Stimulated activated CD4-positive, alpha-beta T cell treated with anti-CD3 and anti-CD28 coated beads, Interleukin-15, amount 100 ng/mL, for 48 hours (primary cell): ENCODE measurements at regions not wholly inside any gene's neighbourhood (a gene's known extent, or its start where the extent isn't known, plus 50 kb on each side); places are given as distances from the start of the nearest gene placed in this dataset.
"Not testable (repeated sequence)": the region's sequence is repeated elsewhere in the genome, so short reads cannot be mapped to it uniquely, and the experiment has no call there.

Experiments
- DNase-seq, 2 donors: peaks; one replicate each; pipeline ENCODE4 v3.0.0-alpha.2; 2020; ENCODE audit warnings: low read depth in 2 of 2

DNA sequence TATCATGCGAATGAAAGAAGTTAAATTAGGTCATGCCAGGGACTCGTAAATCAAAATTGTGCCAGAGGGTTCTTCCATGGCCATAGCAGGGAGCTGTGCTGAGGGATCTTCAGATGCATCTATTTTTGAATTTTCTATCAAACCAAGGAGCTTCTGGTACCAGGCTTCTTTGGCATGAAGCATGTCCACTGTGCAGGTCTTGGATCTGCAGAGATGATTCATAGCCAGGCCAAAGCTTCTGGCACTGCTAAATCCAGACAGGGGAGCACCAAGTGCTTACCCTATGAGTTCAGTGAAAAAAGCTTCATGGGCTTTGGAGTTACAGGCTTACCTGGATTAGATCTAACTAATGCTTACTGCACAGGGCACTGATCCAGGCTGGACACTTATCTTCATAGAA, 154.2 kb upstream of the DAB1 start:
- DNase-seq: no peak

DNA sequence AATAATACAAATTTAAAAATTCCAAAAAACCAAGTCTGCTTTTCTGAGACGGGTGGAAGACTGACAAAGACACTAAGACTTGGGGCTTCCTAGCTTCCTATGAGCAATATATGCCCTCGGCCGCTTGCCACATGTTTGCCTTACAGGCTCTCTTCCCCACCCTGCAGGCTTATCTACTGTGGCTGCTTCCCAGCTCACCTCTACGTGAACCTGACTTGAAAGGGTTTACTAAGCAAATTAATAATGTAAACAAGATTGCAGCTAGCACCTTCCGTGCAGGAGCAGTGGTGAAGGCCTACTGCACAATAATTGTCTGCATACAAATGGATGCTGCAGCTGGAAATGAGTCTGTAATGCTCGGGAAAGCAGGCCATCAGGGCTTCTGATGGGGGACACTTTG, 152.9 kb upstream of the DAB1 start:
- no peak for DNase-seq

DNA sequence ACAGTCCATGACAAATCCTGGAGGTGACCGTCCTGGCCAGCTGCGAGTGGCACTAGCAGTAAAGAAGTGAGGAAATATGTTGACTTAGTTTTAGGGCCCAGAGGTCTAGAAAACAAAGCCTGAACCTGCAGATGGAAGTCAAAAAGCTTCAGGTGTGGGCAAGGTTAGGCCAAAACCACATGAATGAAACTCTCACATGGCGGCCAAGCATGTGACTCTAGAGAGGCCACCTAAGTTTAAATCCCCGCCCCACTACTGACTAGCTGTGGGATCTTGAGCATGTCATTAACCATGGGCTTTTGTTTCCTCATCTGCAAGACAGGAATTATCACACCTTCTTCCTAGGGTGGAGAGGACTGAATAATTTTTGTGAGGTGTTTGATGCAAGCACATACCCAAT, 148.2 kb upstream of the DAB1 start:
- no peak for DNase-seq

DNA sequence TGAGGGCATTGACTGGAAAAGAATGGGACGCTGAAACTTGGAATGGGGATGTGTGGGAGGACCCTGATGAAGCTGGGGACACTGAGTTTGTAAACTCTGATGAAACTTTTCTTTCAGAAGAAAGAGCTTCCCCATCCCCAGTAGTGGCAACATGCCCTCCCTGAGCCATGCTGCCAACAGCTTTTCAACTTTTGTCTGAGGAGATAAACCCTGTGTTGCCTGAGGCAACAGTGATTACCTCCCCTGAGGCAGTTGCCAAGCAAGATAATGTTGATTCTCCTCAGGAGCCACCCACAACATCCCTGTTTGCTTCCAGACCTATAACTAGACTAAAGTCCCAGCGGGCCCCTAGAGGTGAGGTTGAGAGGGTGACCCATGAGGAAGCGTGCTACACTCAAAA, 134.2 kb upstream of the DAB1 start:
- not testable (repeated sequence) for DNase-seq

DNA sequence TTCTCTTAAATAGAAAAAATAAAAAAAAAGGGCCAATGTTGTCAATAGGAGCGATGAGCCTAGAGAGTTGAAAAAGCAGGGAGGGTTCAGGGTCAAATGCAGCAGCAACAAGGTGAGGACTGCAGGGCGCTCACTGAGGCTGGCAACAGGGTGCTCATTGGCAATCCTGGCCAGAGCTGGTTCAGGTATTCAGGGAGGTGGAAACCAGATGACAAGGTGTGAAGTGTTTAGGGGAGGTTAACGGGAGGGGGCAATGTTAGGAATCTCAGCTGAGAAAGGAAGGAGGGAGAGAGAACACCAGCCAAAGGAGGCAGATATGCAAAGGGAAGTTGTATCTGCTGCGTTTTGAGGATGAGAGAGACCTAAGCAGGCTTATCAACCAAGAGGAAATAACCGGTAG, 129.8 kb upstream of the DAB1 start:
- DNase-seq: no peak

DNA sequence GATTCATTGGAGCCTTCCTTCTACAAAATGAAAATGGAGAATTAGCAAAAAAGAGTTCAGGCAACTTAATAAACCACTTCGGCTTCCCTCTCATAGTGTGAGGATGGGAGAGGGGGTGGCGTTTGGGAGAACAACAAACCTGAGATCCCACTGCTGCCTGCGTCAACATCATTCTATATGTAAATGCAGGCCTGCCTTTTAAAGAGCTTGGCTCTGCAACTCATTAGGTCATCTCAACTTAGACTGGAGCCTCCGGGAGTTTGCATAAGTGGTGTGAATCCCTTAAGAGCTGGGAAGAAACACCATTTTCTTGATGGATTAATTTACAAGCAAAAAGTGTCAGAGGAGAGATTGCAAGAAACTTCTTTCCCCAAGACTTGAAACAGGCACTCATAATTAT, 127.6 kb upstream of the DAB1 start:
- DNase-seq: no peak

DNA sequence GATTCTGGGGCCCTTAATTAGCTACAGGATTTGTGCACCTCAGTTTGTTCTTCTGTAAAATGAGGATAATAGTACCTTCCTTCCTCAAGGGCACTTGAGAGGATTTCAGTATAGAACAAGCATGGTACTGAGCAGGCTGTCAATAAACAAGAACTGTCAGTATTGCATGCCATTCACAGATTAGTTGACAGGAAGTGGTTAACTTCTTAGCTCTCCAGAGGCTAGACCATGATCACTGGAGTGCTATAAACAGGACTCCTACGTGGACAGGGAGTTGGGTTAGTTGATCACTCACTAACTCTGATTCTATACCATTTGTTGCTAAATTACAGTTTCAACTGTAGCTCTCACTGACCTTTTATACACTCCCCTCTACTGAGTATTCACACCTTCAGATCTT, 126.2 kb upstream of the DAB1 start:
- no peak for DNase-seq

DNA sequence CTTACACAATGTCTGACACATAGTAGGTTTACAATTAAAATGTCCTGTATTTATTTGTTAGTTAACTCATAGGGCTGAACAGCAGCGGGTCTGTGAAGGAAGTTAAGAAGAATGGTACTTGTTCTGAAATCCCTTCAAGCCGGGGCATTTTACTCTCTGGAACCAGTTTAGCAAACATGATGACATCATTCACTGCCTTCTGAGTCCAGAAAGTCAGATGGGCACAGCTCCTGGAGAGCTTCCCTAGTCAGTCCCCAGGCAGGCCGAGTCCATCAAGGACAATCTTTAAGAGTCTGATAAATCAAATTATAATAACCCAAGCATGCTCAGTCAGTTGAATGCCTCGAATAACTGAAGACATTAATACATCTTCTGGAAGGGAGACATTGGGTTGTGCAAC, 125.4 kb upstream of the DAB1 start:
- no peak for DNase-seq

DNA sequence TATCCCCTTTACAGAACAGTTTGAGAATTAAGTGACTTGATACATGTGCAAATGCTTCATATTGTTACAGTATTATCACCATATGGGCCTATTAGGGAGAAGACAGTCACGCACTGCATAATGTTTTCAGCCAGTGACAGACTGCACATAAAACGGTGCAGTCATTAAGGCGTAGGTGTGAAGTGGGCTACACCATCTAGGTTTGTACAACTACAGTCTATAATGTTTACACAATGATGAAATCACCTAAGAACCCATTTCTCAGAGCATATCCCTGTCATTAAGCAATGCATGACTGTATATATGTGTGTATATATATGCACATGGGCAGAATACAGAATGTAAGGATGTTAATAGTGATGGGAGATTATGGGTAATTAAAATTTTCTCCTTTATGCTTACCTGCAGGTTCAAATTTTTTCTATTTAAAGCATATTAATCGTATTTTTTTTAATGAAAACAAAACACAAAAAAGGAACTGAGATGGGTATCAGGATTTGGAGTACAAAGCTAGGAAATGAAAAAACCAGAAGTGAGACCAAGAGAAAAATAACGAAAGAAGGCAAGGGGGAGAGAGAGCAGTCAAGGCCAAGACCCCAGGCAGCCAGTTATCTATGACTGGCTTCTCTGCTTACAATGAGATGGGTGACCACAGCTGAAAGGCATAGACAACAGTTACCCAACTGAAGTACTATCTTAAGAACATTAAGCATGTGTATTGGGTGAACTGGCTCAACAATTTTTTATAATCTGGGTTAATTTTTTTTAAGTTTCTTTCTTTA, 122.9 kb upstream of the DAB1 start:
- no peak for DNase-seq

DNA sequence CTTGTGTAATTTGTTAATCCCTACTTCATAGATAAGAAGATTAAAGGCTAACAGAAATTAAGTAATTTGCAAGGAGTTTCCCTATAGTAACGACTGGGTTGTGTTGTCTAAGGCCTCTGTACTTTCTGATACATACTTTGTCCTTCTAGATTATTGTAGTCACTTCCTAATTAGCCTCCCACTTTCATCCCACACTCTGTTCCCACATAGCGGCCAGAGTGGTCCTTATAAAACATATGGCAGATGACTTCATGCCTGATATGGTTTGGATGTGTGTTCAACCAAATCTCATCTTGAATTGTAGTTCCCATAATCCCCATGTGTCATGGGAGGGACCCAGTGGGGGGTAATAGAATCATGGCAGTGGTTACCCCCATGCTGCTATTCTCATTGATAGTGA, 120.5 kb upstream of the DAB1 start:
- no peak for DNase-seq

DNA sequence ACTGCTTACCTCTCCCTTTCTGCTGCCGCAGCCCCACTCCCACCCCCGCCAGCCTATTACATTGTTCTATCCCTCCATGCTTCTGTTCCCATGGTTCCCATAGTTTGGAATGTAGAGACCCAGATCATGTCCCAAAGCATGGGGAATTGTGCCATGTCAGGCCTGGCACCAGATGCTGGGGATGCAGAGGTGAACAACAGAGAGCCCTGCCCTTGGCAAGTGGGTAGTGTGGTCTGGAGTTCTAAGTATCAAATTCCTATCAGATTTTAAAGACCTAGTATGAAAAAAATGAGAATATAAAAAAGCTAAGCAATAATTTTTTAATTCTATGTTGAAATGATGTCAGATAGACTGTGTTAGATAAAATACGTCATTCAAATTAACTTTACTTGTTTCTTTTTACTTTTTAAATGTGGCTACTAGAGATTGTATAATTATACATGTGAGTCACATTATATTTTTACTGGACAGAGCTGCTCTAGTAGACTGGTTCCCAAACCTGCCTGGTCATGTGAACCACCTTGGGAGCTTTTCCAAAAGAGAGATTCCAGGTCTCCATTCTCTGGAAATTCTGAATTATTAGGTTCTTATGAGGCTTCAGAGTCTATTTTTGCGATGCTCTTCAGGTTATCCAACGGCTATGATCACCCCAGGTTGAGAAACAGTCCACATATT, 113.0 kb upstream of the DAB1 start:
- no peak for DNase-seq

DNA sequence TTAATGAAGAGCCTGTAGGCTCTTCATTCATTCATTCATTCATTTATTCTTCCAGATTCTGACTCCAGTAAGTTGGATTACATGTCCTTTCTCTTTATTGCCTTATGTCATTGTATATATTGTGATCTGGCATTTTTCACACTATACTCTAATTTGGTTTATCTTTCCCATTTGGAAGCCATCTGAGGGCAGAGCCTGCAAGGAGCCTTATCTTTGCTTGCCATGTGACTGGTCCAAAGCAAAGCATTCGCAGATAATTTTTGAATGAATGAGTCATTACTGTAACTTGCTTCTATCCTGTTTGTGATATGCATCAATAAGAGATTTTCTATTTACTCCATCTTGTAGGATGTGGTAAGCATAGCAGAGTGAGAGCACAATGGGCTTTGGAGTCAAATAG, 108.4 kb upstream of the DAB1 start:
- DNase-seq: no peak

DNA sequence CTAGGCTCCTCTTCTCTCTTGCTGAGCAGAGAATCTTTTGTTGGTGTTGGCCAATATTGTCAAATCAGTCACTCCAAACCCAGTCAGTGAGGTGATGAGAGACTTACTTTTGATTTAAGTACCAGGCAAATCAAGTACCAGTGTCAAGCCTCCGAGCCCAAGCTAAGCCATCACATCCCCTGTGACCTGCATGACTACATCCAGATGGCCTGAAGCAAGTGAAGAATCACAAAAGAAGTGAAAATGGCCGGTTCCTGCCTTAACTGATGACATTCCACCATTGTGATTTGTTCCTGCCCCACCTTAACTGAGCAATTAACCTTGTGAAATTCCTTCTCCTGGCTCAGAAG, 107.0 kb upstream of the DAB1 start:
- not testable (repeated sequence) for DNase-seq

DNA sequence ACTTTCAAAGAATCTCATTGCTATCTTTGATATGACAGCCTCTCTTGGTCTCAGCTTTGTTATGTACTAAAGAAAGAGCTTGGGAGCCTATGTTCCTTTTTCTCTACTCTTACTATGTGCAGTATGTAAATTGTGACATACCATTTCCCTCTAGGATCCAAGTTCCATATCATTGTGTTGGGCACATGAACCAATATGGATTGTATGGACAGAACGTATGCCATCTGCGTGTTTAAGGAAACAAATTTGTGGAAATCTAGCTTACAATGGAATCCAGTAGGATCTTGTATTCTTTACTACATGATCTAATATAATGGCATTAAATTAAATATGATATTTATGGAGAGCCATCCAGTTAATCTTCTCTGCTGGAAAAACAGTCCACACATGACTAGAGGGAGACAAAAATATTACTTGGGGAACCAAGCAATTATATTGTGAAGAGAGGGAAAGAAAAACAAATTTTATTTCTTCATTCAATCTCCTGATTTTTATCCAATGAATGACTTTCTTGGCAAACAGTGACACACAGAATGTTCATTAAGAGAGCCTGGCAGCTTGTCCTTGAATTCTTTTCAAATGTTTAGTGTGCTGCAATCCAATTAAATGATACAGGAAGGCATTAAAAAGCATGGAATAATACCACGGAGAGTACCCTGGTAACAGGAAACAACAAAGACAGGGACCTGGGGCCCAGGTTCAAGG, 106.5 kb upstream of the DAB1 start:
- DNase-seq: no peak

DNA sequence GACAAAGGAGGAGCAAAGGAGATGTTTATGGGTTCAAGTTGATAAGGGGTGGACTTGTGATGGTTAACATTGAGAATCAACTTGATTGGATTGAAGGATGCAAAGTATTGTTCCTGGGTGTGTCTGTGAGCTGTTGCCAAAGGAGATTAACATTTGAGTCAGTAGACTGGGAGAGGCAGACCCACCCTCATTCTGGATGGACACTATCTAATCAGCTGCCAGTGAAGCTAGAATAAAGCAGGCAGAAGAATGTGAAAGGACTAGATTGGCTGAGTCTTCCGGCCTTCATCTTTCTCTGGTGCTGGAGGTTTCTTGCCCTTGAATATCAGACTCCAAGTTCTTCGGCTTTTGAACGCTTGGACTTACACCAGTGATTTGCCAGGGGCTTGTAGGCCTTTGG, 98.7 kb upstream of the DAB1 start:
- no peak for DNase-seq

DNA sequence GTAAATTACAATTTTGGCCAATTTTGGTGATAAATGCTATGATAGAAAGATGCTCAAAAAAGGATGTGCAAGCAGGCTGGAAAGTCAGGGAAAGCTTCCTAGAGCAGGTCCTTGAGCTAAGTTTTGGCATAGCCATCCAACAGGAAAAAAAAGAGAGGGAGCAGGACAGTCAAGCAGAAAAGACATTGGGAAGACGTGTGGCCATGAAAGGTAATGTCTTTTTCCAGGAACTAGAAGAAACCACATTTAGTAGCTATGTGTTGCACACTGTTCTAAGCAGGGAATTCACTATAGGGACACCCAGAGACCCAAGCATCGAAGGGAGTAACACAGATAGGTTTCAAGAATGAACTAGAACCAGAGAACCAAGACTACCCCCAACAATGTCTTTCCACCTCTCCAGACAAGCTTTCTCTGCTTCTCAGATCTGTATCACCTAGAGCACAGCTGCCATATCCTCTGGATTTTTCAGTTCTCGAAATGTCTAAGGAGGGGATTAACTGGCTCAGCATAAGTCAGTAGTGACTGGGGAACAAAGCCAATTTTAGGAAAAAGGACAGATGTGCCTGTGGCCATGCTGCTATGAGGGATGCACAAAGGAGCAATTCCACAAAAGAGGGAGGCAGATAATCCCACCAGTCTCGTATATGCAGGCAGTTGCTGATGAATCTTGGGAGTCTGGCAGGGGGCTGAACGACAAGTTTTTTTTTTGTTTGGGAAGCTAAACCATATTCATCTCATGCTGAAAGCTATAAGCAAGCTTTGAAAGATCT, 97.1 kb upstream of the DAB1 start:
- no peak for DNase-seq

DNA sequence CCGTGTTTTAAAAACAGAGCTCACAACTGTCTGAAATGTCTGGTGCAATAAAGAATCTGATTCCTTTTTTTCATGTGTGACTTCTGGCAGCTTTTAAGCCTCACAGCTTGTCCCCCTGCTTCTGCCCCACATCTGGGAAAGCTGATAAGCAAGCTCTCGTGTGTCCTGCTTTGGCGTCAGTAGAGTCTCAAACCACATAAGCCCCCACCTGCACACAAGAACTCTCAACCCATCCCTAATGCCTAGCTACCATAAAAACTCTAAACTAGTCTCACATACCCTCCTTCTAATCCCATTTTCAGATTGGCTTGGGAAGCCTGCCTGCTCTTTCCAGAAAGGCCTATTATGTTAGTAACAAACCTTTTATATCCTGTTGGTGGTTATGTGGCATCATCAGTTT, 94.6 kb upstream of the DAB1 start:
- DNase-seq: no peak

DNA sequence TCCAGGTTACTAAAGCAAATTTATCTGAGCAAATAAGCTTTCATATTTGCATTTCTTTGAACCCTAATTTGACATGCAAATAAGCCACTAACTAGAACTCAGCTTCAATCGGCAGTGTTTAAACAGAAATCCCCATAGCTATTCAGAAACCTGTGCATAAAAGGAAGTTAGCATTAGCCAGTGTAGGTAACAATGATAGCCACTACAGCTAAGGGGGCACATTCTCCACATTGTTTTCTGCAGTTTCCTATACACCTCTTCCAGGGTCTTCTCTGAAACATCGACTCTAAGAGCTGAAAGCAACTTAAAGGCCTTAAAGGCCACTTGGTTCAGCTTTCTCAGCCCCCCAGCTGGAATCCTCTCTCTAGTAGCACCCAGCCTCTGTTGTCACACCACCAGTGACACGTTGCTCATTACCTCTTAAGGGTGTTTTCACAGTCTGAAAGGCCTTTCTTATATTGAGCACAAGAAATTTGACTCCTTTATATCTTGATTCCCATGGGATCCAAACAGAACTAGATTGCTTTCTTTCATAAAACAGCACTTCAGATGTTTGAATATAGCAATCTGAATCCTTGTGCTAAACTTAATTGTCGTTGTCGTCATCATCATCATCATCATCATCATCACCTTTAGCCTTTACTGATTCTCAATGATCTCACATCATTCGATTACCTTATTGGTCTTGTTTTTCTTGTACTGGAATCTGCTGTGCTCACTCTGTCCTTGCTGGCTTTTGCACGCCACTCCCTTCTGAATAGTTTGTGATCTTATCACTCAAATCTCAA, 93.9 kb upstream of the DAB1 start:
- no peak for DNase-seq

DNA sequence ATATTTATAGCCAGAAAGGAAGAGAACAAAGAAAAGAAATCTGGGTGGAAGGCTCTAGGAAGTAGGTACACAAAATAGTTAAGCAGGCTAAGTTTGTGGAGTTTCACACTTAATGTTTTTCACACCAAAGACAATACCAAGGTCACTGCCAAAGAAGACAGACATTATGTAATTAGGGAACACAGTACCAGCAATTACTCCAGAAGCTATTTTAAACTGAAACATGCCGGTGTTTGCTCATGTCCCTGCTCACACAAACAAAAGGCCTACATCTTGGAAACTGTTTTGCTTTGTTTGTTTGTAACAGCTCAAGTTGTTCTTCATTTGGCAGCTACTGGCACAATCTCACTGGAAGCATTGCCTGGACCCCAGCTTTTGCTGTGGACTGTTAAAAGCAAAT, 88.5 kb upstream of the DAB1 start:
- DNase-seq: no peak

DNA sequence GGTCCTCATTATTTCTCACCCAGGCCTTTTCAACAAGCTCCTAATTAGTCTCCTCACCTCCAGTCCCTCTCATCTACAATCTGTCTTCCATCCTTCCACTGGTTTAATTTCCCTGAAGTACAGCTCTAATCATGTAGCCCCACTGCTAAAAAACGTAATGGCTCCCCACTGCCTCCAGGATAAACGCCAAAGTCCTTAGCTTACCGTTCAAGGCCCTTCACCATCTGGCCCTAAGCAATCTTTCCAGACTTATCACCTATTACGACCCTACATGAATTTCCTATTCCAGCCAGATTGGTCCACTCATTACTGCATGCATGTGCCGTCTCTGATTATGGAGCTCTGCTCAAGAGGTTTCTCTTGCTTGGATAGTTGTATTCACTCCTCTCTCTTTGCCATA, 83.1 kb upstream of the DAB1 start:
- DNase-seq: no peak

DNA sequence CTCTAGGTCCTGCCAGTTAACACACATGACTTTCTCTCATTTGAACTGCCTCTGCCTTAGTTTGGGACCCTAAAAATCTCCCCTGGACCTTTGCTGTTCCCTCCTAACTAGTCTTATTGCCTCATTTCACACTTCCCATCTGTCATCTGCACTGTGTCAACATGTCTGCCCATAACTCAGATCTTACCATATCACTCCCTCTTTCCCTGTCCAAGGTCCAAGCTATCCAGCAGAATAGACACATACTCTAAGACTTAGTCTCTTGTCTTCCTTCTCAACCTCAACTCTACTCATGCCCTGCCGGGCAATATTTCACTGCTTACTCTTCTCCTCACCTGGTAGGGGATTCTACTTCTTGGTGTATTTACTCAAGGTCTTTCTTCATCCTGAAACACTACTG, 79.5 kb upstream of the DAB1 start:
- DNase-seq: no peak
